GM19328 (cell line): ENCODE measurements at regions not wholly inside any gene's neighbourhood (a gene's known extent, or its start where the extent isn't known, plus 50 kb on each side); places are given as distances from the start of the nearest gene placed in this dataset.
"Not testable (repeated sequence)": the region's sequence is repeated elsewhere in the genome, so short reads cannot be mapped to it uniquely, and the experiment has no call there.

Experiments
- ATAC-seq: cut with Tn5 transposase; IDR thresholded peaks from one replicate; pipeline ENCODE4 v1.9.1; 2021; ENCODE audit warnings: mild to moderate bottlenecking, moderate library complexity; ENCODE audit not compliant: unreplicated experiment

DNA sequence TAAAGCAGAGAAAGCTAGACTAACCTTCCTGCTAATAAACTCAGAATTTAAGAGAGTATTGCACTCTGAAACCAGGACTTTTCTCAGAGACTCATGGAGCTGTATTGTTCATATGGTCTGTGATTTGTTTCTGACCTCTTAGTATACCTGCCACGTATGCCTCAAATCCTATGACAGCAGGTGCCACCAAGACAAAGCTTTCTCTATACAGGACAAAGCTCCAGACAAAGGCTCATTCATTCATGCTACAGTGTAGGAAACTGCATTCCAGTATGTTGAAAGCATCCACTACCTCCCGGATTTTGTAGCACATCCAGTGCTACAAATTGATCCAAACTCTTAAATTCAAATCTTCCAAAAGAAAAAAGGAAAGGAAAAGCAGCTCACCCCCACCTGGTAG, 178.3 kb downstream of the CHIC2 start:
- ATAC-seq: no peak

GRCh38 chr4:53885668-53886067, 178.7 kb downstream of the CHIC2 start:
- ATAC-seq: no peak

DNA sequence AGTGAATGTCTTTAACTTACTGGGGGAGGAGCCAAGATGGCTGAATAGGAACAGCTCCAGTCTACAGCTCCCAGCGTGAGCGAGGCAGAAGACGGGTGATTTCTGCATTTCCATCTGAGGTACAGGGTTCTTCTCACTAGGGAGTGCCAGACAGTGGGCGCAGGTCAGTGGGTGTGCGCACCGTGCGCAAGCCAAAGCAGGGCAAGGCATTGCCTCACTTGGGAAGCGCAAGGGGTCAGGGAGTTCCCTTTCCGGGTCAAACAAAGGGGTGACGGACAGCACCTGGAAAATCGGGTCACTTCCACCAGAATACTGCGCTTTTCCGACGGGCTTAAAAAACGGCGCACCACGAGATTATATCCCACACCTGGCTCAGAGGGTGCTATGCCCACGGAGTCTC, 187.3 kb downstream of the CHIC2 start:
- ATAC-seq: not testable (repeated sequence)

GRCh38 chr4:53866055-53866454, 198.3 kb downstream of the CHIC2 start:
- ATAC-seq: no peak

DNA sequence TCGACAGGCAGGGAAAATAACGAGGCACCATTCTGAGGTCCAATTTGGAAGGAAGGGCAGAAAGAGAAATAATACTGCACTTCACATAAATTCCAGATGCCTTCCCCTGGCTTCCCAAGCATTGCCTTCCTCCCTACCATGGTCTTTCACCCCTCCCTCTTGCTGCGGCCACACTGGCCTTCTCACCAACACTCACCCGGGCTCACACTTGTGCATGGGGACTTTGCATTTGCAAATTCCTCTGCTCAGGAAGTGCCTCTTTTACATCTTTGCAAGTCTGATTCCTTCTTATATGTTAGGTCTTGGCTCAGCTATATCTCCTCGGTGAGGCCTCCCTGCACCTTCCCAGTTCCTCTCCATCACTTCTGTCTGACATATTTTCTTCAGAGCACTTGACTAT, 199.4 kb downstream of the CHIC2 start:
- no peak for ATAC-seq

DNA sequence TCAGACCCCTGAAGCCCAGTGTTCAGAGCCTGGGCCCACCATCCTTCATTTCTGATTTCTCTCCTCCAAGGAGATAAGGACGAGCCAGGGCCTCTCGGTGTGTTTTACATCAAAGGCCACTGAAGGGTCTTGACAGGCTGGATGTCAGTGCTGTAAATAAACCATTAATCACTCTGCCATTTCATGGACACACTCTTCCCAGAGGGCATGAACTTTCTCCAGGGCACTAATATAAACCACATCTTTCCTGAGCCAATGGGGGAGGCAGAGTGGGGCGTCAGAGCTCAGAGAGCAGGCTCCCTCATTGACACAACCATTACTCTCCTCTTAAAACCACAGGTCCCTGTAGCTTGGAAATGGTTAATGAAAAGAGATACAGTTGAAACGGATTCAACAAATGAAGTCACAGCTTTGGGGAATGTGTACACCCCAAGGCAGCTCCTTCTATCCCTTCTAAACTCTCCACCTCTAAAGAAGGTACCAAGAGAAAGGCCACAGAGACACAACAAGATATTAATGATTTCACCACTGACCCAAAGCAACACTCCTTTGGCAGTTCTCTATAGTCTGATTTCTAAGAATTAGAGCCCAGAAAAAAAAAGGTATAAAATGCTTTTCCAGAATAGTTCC, 200.6 kb downstream of the CHIC2 start:
- ATAC-seq: no peak

DNA sequence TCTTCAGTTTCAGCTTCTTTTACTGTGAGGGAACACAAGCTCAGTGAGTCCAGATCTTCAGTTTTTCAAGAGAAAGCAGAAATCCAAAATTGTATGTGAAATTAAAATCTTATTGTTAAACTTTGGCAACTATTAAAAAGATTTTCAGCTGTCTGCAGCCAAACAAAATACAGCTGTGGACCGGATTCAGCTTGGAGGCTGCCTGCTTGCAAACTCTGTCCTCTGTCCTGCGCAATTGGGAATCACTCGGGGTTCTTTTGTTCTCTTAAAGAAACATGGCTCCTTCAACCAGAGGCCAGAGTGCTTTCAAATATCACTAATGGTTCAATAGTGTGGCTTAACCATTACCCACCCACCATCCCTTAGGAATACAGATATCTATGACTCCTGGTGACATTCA, 201.2 kb downstream of the CHIC2 start:
- ATAC-seq: no peak

DNA sequence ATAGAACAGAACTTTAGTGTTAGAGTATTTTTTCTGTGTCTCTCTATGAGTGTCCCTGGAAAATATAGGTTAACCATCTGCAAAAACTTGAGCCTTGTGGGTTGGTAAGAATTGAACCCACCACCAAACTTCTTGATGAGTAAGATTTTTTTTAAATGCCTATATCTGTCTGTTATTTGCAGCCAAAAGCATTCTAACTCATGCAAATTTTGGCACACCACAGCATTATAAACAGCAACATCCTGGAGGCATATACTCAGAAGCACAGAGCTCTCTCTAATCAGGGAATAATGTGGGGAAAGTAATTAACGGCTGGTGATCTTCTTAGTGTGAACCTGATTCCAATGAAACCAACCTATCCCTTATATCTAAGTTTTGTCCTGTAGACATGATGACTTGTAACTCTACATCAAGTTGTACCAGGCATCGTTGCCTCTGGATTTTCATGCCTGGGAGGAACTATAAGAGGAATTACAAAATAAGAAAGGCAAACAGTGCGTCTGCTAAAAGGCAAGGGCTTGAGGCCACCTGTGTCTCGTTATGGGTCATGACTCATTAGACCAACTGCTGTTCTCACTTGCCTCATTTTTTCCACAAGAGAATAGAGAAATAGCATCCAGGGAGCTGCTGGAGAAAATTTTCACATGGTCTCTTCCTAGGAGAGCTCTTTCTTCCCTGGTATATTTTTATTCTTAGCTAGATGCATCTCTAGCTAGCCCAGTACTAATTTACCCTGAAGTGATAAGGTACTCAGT, 202.4 kb downstream of the CHIC2 start:
- ATAC-seq: no peak

DNA sequence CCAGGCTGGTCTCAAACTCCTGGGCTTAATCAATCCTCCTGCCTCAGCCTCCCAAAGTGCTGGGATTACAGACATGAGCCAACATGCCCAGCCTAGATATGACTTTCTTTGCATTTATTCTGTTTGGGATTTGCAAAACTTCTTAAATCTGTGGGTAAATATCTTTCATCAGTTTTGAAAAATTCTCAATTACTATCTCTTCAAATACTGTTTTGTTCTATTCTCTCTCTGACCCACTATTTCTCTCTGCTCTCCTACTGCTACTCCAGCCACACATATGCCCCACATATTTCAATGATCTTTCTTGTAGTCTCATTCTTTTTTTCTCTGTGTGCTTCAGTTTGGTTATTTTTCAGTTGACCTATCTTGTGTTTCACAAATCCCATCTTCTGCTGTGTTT, 205.1 kb downstream of the CHIC2 start:
- ATAC-seq: no peak

DNA sequence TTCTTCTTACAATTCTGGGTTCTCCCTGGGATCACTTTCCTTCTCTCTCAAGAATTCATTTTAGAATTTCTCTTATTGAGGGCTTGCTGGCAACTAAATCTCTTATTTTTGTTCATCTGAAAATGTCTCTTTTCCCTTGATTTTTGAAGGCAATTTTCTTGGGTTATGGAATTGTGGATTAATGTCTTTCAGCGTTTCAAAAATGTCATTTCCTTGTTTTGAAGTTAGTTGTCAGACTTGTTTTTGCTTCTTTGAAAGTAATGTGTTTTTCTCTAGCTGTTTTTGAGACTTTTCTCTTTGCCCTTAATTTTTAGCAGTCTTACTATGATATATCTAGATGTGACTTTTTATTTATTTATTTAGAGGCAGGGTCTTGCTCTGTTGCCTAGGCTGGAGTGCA, 205.7 kb downstream of the CHIC2 start:
- ATAC-seq: no peak

- ATAC-seq: no peak
These were observed 208.7 kb downstream of the CHIC2 start for GRCh38 chr4:53855581-53856250.

DNA sequence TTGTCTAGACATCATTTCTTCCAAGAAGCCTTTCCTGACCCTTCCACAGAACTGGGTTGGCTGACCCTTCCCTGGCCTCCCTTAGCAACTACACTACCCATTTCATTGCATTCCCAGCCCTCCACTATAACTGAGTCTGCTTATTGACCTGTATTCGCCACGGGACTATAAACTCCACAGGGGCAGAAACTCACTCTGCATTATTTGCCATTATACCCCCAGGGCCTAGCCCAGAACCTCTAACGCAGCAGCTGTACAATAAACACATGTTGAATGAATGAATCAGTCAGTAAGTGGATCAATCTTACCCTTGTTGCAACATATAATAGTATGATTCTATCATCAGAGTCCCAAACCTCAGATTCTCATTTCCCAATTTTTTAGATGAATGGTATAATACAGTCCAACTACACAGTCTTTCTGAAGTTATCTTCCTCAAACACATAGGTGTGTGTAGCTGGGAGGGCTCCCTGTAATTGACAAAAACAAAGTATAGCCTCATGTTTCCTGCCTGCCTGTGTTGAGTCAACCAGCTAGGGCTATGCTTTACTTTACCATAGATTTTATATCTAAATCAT, 209.3 kb downstream of the CHIC2 start:
- ATAC-seq: no peak

- ATAC-seq: no peak
These were observed 212.1 kb downstream of the CHIC2 start for GRCh38 chr4:53852343-53852742.

GRCh38 chr4:53847965-53848364, 216.4 kb downstream of the CHIC2 start:
- ATAC-seq: no peak

DNA sequence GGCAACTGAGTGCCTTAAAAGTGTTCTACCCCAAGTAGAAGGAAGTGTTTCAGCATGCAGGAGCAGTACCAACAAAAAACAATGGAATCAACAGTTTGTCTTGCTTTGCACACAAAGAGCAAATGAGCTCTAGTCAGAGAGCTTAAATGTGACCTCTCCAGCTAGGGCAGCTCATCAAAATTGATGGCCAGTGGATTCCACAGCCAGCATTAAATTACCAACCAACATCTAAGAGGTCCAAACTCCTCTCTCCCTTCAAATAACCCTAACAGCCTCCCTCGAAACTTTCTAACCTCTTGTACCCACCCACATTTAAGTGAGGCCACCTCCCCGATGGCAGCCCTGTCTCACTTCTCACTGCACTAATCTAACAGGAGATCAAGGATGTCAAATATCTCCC, 219.9 kb downstream of the CHIC2 start:
- no peak for ATAC-seq

- ATAC-seq: no peak
These were observed 220.3 kb downstream of the CHIC2 start for GRCh38 chr4:53844133-53844532.

GRCh38 chr4:53841711-53842110, 222.7 kb downstream of the CHIC2 start:
- no peak for ATAC-seq

GRCh38 chr4:53840643-53841042, 223.8 kb downstream of the CHIC2 start:
- no peak for ATAC-seq

GRCh38 chr4:53833302-53834003, 231.0 kb downstream of the CHIC2 start:
- not testable (repeated sequence) for ATAC-seq

- no peak for ATAC-seq
These were observed 231.9 kb downstream of the CHIC2 start for GRCh38 chr4:53832549-53832948.

DNA sequence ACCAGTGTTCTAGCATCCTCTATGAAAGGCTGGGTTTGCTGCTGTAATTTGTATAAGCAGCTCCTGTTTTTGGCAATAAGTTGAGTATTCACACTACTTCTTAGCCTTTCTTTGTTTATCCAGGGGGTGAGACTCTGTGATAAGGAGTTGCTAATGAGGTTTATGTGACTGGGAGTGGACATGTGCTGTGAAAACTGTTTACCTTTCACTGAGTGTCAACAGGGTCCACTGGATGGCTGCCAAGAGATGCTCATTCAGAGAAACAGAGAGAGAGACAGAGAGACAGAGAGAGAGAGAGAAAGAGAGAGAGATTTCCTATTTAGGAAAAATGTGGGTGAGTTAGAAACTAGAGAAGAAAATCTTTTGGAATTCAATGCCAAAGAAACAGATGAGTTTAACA, 233.9 kb downstream of the CHIC2 start:
- ATAC-seq: no peak
